ENCODE measurements at regions not wholly inside any gene's neighbourhood (a gene's known extent, or its start where the extent isn't known, plus 50 kb on each side); places are given as distances from the start of the nearest gene placed in this dataset.
A peak's percentile ranks its signal among the peaks of the same experiment; 100 is the strongest.

GRCh38 chr2:120461546-120462537 lies 115.9 kb downstream of the INHBB start:
- no peak for DNase-seq

DNA sequence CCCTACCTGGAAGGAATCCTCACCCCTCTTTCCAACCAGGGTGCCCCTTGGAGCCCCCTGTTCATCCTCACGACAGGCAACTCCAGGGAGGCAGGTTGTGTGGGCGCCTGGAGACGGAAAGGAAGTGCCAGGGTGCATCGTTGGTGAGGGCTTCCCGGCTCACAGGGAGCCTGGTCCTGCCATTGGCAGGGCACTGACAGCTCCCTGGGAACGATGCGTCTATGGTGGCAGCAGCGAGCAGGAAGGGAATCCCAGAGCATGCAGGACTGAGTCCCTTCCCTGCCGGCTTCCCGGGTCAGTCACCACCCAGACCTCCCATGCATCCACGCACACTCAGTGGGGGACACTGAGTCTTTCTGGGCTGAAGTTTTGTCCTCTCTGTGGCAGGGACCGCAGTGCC lies 117.6 kb downstream of the INHBB start:
- no peak for DNase-seq

GRCh38 chr2:120463996-120464395 lies 118.1 kb downstream of the INHBB start:
- no peak for DNase-seq

- no peak for DNase-seq
Measured at GRCh38 chr2:120464448-120464931, 118.6 kb downstream of the INHBB start.

- DNase-seq, result no peak
Measured at GRCh38 chr2:120465012-120465700, 119.2 kb downstream of the INHBB start.

DNA sequence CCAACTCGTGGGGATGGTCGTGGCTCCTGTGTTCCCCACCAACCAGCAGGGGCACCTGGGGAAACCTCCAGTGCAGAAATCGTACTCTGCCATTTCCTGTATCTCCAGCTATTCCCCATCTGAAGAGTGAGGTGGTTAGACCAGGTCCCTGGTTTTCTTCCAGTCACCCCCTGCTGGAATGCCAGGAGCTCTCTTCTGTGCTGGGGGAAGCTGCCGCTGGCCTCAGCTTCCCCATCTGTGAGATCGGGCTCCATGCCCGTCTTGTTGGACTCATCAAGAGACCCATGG lies 119.7 kb downstream of the INHBB start:
- no peak for DNase-seq

DNA sequence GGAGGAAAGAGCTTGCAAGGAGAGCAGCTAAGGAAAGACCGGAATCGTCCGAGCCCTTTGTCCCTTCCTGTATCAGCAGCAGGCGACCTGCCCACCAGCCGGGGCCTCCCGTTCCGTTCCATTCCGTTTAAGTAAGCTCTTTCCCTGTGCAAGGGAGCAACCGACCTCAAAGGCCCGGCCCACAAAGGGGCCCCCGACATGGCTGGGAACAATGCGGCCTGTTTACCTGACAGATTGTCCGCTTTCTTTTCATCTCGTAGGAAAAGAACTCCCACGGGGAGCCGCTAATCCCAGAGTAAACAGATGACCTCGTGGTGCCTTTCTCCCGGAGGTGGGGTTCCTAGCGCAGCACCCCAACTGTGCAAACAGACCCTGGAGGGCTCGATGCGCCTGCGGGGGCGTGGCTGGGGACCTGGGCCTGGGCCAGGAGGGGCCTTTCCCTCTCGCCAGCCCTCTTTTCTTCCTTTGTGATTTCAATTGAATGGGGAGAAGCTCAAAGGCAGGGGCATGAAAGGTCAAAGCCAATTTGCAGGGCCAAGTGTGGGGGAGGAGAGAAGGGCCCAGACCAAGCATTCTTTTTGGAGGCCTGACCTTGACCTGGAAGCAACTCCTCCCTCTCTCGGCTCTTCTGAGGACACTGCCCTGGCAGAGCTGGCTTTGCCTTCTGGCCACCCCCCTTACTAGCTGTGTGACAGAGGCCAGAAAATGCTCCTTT lies 120.2 kb downstream of the INHBB start:
- peak; percentile 75 for DNase-seq

GRCh38 chr2:120466704-120467054 lies 120.7 kb downstream of the INHBB start:
- no peak for DNase-seq

DNA sequence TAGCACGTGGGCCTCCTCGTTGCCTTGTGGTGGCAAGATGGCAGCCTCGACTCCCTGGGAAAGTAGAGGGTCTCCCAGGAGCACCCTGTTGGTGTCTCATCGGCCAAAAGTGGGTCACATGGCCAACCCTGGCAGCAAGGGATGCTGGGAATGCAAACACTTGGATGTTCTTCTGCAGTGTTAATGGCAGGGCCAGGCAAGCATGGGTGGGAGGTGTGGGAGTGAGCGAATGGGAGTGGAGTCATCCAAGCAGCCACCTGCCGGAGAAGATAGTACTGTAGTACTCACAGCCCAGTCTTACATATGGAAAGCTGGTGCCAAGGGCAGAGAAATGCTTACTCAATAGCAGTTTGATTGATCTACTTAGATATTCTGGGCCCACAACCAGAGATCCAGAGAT lies 122.2 kb downstream of the INHBB start:
- DNase-seq, result no peak

DNA sequence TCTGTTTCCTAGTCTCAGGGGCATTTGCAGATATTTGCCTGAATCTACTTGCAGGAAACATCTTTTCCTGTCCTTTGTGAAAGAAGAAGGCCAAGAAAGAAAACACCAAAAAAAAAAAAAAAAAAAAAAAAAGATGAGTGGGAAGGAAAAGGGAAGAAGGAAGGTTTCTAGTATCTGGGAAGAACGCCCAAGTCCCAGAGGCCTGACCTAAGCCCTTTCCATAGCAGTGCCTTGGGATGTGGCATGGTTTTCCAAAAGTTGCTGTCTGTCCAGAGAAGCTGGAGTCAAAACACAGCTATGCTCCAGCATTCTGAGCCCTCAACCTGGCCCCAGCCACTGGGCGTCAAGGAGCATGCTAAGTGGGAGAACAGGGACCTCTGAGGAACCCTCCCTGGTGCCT lies 123.5 kb downstream of the INHBB start:
- no peak for DNase-seq

- no peak for DNase-seq
Measured at GRCh38 chr2:120470041-120470965, 124.4 kb downstream of the INHBB start.

- no peak for DNase-seq
Measured at GRCh38 chr2:120471166-120471565, 125.2 kb downstream of the INHBB start.

DNA sequence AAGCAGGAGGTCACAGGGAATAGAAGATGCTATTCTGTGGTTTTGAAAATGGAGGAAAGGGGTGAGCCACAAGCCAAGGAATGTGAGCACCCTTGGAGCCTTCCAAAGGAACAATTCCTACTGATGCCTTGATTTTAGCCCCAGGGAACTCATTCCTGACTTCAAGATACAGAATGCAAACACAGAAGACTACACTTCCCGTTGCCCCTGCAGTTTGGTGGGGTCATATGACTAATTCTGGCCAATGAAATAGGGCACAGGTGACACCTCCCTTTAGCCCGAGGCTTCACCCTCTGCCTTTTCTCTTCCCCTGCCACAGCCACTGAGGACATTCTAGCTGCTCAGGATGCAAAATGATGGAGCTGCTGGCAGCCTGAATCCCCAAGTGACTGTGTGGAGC lies 126.1 kb downstream of the INHBB start:
- DNase-seq, result no peak

GRCh38 chr2:120472891-120473309 lies 127.0 kb downstream of the INHBB start:
- DNase-seq, result no peak

DNA sequence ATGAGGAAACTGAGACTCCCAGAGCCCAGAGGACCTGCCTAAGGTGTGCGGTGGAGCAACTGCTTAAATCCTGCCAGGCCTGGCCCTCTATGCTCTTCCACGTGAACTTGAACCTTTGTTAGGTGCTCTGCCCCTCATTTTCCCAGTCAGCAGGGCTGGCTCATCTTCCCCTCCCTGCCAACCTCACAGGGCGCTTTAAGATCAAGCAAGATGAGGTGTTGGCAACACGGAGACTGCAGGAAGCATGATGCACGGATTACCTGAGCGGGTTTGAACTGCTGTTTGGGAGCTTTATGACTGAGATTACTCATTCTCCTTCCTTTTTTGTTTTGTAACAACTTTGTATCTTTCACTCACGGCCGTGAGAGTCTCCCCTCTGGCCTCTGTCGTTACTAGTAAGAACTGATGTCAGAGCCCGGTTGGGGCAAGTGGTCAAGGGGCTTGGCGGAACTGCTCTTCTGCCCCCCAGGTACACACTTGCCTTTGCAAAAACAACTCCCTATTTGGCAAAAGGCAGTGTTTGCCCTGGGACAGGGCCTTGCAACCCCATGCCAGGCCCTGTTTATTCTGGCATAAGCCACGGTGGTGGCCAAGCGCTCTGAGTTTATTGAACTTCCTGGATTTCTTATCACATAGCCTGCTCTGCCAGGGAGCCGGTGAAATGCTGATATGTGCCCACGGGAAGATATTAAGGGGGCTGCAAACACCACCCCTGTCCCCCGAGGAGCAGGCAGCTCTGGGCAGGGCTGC lies 127.8 kb downstream of the INHBB start:
- DNase-seq, result no peak

GRCh38 chr2:120474486-120474885 lies 128.6 kb downstream of the INHBB start:
- no peak for DNase-seq

DNA sequence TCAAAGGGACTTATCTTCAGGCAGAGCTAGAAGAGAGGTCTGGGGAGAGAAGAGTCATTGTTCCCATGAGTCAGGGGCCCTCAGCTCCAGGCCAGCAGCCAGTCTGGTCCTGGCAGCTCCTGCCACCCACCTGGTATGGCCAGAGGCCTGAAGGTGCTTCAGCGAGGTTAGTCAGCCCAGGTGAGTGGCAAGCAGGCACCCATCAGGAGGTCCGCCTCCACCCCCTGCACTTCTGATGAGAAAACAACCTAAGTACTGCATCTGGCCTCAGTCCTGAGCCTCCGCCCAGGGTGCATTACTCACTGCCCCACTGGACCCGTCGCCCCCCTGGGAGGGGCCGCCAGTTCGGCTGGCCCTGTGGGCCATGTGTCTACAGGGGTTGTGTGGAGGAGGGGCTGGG lies 130.2 kb downstream of the INHBB start:
- DNase-seq, result no peak

DNA sequence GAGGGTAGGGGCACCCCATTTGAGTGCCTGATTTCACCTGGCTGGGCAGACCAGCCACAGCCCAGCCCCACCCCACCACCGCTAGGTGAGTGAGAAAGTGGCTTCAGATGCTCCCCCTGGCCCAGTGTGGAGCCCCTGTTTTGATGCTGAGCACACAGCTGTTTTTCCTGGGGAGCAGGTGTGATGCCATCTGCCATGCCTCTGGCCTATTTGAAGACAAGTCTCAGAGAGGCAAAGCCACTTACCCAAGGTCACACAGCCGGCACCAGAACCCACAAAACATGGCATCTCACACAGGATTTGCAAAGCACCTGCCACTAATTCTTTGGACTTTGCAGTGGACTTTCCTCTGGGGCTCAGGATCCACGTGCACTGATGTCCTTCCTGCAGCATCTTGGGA lies 131.3 kb downstream of the INHBB start:
- no peak for DNase-seq

GRCh38 chr2:120477831-120478481 lies 132.0 kb downstream of the INHBB start:
- no peak for DNase-seq

DNA sequence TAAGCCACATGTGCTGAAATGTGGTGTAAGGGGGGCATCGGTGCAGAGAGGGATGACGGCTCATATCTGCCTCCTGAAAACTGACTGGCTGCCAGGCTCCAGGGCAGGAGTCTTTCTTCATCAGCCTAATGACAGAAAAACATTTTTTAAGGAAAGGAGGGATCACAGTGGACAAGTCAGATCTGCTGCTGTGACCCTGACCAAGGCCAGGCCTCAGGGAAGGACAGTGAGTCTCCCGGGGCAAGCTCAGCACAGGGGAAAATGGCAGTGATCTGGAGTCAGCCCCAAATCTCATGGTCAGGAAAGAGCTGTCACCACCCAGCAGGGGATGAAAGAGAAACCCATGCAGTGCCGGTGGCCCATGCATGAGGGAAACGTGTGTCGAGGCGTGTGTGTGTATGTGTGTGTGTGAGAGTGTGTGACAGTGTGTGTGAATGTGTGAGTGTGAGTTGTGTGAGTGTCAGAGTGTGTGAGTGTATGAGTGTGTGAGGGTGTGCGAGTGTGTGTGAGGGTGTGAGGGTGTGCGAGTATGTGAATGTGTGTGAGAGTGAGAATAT lies 134.5 kb downstream of the INHBB start:
- no peak for DNase-seq

- DNase-seq, result no peak
Measured at GRCh38 chr2:120480903-120481445, 135.0 kb downstream of the INHBB start.
